Gastrocnemius medialis (tissue), 4 donors: ENCODE measurements at regions not wholly inside any gene's neighbourhood (a gene's known extent, or its start where the extent isn't known, plus 50 kb on each side); places are given as distances from the start of the nearest gene placed in this dataset.

Source experiments
- CTCF ChIP-seq, 5 experiments: fragments of 450-650 bp in 3 of 5; fragments of 200-600 bp in 2 of 5; sonication (generic) in 2 of 5; IDR thresholded peaks in 4 of 5; conservative IDR thresholded peaks in 1 of 5; 1 replicate in 4 of 5; 2 replicates in 1 of 5; pipeline ENCODE4 v1.5.1; 2016 to 2019; ENCODE audit warnings: antibody characterized with exemption in 5 of 5, mild to moderate bottlenecking in 3 of 5, moderate library complexity in 3 of 5
- POLR2A ChIP-seq, 2 donors: fragments of 450-650 bp; IDR thresholded peaks; one replicate each; pipeline ENCODE4 v1.6.1; 2017; ENCODE audit warnings: antibody characterized with exemption in 2 of 2, mild to moderate bottlenecking in 2 of 2, moderate library complexity in 2 of 2

- TF ChIP-seq CTCF (IDR thresholded peaks at IDR 0.05 in 4 of 5, conservative IDR thresholded peaks at IDR 0.05 in 1 of 5) (no peak), POLR2A (IDR thresholded peaks at IDR 0.05) (no peak)
Observed at GRCh38 chr2:102978091-102978490, 216.3 kb downstream of the TMEM182 start.
